ENCODE measurements at regions not wholly inside any gene's neighbourhood (a gene's known extent, or its start where the extent isn't known, plus 50 kb on each side); places are given as distances from the start of the nearest gene placed in this dataset.
A peak's percentile ranks its signal among the peaks of the same experiment; 100 is the strongest.

DNA sequence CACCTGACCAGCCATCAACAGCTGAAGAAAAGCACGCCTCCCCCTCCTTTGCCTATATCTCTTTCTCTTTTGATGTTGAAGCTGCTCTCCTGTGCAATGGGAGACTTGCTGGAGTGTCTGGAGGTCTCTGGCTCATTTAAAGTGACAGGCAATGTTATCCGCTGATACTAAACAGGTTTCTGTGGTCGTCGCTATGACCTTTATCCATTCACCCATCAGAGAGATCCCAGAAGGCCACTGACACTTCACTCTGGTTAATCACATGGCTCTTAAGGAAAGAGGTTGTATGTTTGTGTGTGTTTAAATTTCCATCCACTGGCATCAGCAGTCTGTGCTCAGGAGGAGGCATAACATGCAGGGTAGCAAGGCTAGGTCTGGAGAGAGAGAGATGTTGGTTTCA lies 277.3 kb downstream of the MTX2 start:
- DNase-seq, result no peak

GRCh38 chr2:176552501-176553135 lies 283.4 kb downstream of the MTX2 start:
- DNase-seq, result no peak

GRCh38 chr2:176553685-176554100 lies 284.5 kb downstream of the MTX2 start:
- peak; percentile 30 to 37 for DNase-seq

DNA sequence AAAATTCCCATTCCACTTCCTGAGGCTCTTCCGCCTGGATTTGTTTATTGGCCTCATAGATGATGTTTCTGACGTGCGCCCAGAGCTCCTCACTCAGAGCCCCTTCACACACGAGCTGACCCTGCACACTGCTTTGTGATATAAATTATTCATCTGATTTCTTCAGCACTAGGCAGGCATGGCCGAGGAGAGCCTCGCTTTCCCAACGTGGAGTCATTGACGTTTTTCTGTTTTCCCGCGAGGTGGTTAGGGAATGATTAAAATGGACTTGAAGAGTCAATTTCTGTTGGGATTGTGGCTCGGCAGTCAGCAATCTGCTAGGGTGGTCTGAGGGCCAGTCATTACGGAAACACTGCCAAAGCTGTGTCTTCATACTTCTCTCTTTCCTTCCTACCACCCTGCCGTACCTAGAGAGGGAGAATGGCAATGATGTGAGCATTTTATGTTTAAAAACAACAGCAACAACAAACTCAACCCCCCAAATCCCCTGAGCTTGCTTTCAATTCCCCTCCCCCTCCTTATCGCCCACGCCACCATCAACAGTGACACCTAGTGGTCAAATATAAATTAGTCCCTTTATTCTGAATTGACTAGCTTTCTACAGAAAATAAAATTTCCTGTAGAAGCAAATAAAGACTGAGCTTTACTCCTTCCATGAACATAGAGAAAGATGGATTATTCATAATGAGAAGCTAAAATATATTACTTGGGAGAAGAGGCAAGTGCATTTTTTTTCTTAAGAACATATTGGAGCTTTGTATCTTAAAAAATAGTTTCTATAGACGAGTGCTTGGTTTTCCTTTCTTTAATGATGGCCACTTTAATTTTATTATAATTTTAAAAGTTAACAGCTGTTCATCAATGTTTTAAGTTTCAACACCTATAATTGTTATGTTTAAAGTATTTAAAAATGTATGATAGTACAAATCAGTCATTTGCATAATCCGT lies 285.1 kb downstream of the MTX2 start:
- DNase-seq, result peak; percentile 6 to 24

DNA sequence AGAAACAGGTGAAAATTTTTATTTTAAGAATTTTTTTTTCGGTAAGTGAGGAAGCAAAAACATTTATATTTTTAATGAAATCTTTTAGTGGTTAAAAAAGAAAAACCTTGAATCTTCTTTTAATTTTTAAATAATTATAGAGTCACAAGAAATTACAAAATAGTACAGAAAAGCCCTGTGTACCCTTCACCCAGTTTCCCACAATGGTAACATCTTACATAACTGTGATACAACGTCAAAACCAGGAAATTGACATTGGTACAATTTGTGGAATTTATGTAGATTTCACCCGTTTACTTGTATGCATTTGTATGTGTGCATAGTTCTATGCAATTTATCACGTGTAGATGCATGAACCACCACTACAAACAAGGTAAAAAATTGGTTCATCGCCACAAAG lies 285.9 kb downstream of the MTX2 start:
- DNase-seq, result no peak

- DNase-seq, result no peak
These were observed 286.5 kb downstream of the MTX2 start for GRCh38 chr2:176555781-176556180.

DNA sequence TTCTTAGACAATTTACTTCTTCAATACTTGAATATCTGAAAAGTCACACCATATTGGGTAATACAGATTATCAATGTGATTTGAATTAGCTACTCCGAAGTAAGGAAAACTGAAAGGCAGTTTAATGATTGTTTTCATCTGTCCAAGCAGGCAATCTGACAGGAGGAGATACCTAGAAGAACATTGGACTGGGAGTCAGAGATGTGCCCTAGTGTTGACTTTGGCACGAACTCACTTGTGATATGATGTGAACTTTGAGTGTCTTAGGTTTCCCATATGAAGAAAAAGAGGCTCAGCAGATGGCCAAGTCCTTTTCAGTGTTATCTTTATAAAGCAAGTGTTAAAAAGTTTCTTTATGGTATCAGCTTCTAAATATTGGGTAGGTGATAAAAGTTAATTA lies 287.1 kb downstream of the MTX2 start:
- DNase-seq, result no peak

- no peak for DNase-seq
These were observed 288.6 kb downstream of the MTX2 start for GRCh38 chr2:176557821-176558220.

GRCh38 chr2:176558574-176559140 lies 289.4 kb downstream of the MTX2 start:
- DNase-seq, result no peak

GRCh38 chr2:176560296-176560695 lies 291.1 kb downstream of the MTX2 start:
- no peak for DNase-seq

DNA sequence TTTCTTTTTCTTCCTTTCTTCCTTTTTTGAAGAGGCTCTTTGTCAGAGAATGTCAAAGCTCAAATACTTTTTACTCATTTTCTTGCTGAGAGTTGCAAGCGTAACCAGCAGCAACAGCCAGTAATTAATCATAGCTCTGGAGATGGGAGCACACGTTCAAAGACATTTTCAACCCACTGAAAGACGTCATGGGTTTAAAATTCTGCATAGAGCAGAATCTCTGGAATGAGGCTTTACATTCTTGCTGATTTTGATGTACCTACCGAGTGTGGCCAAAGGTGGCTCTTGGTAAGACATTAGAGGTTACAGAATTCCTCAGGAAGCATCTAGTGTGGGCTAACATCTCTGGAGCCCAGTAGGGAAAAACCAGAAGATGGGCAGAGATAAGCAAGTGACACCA lies 292.5 kb downstream of the MTX2 start:
- no peak for DNase-seq

- no peak for DNase-seq
These were observed 293.3 kb downstream of the MTX2 start for GRCh38 chr2:176562359-176563078.

DNA sequence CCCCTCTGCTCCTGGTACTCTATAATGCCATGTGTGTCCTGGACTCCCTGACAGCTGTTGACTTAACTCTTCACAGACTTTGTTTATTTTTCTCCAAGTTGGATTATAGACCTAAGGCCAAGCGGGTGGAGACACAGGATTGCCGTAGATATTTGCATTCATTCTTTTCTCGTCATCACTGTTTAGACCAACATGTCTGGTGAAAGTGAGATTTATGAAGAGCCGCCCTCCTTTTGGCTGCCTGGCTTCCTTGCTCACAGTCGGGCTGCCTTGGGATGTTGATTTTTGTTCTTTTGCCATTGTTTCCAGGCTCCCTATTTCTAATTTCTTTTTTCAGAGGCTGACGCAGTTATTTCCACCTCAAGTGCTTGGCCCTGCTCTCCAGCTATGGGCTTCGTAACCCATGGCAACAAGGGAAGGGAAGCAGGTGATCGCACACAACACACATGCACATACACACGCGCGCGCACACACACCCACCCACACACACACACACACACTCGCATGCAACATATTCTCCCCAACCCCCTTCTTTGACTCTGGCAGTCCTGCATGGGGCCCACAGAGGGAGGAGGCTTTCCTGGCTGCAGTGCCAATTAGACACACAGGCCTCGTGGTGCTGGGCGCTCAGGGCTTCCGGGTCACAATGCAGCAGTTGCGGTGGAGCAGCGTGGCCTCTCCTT lies 296.5 kb downstream of the MTX2 start:
- DNase-seq, result no peak

DNA sequence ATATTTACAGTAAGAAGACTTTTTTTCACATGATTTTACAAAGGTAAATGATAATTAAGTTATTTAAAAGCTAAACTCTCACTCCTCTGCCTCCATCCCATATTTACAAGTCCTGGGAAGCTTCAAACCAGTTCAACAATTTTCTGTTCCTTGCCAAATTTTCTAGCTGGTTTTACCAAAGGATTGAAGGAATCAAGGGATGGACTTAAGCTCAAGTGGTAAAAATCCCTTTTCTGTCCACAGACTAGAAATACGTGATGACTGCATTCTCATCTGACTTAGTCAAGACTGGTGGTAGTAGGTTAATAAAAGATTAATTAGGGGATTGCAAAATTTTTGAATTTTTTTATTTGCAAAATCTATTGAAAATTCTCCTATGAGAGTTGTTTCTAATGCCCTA lies 297.3 kb downstream of the MTX2 start:
- DNase-seq, result no peak

GRCh38 chr2:176566961-176567360 lies 297.7 kb downstream of the MTX2 start:
- no peak for DNase-seq

DNA sequence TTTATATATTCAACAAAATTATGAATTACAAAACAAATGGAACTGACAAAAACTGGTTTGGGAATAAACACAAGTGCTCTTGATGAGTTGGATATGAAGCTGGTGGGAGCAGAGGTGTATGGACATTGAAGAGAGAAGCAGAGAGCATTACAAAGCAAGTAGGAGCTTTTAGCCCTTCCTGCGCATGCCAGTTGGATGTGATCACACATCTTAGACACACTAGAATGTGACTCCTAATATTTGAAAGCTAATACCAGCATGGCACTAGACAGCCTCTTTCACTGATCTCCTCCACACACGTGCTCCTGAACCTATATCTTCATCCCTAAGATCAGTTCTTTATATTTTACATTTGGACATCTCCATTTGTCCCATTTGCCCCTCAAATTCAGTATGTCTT lies 298.1 kb downstream of the MTX2 start:
- DNase-seq, result no peak

DNA sequence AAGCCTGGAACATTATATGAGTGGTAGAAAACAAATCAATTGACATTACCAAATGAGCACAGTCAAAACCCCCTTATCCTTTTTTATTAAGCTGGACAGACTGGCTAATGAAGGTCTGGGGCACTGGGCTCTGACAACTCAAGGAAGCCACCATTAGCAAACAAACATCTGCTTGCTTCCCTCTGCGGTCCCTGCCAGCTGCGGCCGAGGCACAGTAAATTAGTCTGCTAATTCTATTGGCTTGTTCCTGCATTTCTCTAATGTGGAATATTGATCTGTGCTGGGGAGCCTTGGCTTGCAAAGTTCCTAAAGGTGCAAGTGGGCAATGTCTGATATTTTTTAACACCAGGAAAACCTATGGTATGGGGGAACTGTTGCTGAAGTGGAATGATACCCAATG lies 300.3 kb downstream of the MTX2 start:
- DNase-seq, result no peak

- no peak for DNase-seq
These were observed 304.6 kb downstream of the MTX2 start for GRCh38 chr2:176573612-176574483.

DNA sequence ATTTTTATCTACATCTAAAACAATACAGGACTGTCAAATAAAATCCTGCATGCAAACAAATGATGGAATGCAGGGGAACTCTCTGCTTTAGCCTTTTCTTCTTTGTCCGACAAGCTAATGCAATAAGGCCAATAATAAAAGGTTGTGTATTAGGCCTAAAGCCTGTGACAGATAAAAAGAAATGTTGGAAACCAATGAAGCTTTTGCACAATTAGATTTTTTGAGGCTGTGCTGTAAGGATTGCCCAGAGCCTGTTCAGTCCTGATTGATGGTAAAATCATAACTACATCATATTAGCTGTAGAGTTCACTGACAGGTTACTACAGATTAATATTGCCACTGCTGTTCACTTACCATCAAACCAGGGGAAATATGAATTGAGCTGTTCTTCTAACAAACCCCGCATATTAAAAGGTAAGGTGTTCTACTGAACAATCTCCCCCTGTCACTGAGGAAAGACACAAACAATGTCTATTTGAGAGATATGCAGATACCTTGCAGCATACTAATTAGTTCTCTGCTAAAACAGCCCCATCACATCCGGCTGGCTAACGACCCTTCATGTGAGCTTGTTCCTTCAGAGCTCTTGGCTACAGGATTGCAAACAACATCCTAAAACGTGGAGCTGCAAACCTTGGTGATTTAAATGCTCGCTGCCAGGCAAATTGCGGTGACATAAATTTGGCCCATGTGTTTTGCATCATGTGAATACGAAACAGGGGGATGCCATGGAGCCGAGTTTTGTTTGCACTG lies 305.4 kb downstream of the MTX2 start:
- no peak for DNase-seq

- no peak for DNase-seq
These were observed 306.0 kb downstream of the MTX2 start for GRCh38 chr2:176575237-176575744.

DNA sequence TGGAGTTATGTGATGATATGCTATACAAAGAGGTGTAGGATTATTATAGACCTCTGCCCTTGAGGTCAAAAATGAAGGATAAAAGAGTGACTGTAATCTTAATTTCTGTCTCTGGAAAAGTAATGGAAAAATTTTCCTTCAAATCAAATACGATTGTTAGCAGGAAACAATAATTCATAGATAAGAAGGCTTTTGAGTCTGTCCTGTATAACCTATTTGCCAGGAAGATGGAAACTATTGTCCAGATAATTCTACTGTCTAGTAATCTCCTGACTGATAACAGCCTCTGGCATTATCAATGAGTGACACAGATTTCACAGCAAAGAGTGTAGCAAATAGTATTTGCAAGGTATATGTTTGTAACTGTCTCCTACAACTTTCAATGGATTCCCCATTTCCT lies 307.8 kb downstream of the MTX2 start:
- DNase-seq, result no peak
